ENCODE measurements at regions not wholly inside any gene's neighbourhood (a gene's known extent, or its start where the extent isn't known, plus 50 kb on each side); places are given as distances from the start of the nearest gene placed in this dataset.
"Not testable (repeated sequence)": the region's sequence is repeated elsewhere in the genome, so short reads cannot be mapped to it uniquely, and the experiment has no call there.

GRCh38 chr14:106335110-106335429, 808.7 kb downstream of the TMEM121 start:
- H3K4me3 Mint-ChIP-seq; H3K9me3 Mint-ChIP-seq; CTCF ChIA-PET; DNase-seq; H3K27ac Mint-ChIP-seq; H3K36me3 Mint-ChIP-seq (ENCODE audit: low read depth); POLR2A ChIA-PET; H3K27me3 Mint-ChIP-seq; H3K4me1 Mint-ChIP-seq: not testable (repeated sequence)

DNA sequence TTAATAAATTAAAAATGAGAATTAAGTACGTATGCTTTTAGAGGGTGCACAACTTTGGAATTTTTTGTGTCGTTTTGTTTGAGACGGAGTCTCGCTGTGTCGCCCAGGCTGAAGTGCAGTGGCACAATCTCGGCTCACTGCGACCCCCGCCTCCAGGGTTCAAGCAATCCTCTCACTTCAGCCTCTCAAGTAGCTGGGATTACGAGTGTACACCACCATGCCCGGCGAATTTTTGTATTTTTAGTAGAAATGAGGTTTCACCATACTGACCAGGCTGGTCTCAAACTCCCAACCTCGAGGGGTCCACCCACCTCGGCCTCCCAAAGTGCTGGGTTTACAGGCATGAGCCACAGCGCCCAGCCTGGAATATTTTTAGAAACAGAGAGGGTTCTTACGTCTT, 812.4 kb downstream of the TMEM121 start:
- POLR2A ChIA-PET, H3K27ac Mint-ChIP-seq, H3K27me3 Mint-ChIP-seq: not testable (repeated sequence)

GRCh38 chr14:106340658-106341057, 814.3 kb downstream of the TMEM121 start:
- POLR2A ChIA-PET; H3K4me1 Mint-ChIP-seq; H3K9me3 Mint-ChIP-seq; H3K27ac Mint-ChIP-seq; DNase-seq; H3K4me3 Mint-ChIP-seq; CTCF ChIA-PET; H3K27me3 Mint-ChIP-seq; H3K36me3 Mint-ChIP-seq (ENCODE audit: low read depth): not testable (repeated sequence)

More for the DNA sequence above, 812.4 kb downstream of the TMEM121 start:
- H3K4me3 Mint-ChIP-seq; CTCF ChIA-PET; H3K4me1 Mint-ChIP-seq; DNase-seq; H3K36me3 Mint-ChIP-seq (ENCODE audit: low read depth); H3K9me3 Mint-ChIP-seq: not testable (repeated sequence)

- H3K27me3 Mint-ChIP-seq; POLR2A ChIA-PET; H3K27ac Mint-ChIP-seq; H3K9me3 Mint-ChIP-seq; CTCF ChIA-PET; H3K4me1 Mint-ChIP-seq; H3K36me3 Mint-ChIP-seq (ENCODE audit: low read depth); DNase-seq; H3K4me3 Mint-ChIP-seq: not testable (repeated sequence)
These were observed 814.8 kb downstream of the TMEM121 start for GRCh38 chr14:106341161-106341560.

GRCh38 chr14:106343626-106344025, 817.2 kb downstream of the TMEM121 start:
- no peak overlapping the region for H3K27ac Mint-ChIP-seq
- POLR2A ChIA-PET: no interaction called here
- CTCF ChIA-PET: no interaction called here

GRCh38 chr14:106344065-106344614, 817.8 kb downstream of the TMEM121 start:
- H3K27me3 Mint-ChIP-seq: peaks cover 16% of the 10 kb centered on the region
- DNase-seq; POLR2A ChIA-PET; H3K9me3 Mint-ChIP-seq; H3K27ac Mint-ChIP-seq; H3K4me3 Mint-ChIP-seq; CTCF ChIA-PET; H3K36me3 Mint-ChIP-seq (ENCODE audit: low read depth); H3K4me1 Mint-ChIP-seq: not testable (repeated sequence)

More at GRCh38 chr14:106343626-106344025, 817.2 kb downstream of the TMEM121 start:
- H3K4me3 Mint-ChIP-seq: no peak overlapping the region
- H3K27me3 Mint-ChIP-seq: peaks cover 16% of the 10 kb centered on the region
- H3K36me3 Mint-ChIP-seq (ENCODE audit: low read depth): no peaks in the 10 kb centered on the region
- H3K9me3 Mint-ChIP-seq: no peaks in the 10 kb centered on the region
- H3K4me1 Mint-ChIP-seq: no peaks in the 10 kb centered on the region
- no peak for DNase-seq

DNA sequence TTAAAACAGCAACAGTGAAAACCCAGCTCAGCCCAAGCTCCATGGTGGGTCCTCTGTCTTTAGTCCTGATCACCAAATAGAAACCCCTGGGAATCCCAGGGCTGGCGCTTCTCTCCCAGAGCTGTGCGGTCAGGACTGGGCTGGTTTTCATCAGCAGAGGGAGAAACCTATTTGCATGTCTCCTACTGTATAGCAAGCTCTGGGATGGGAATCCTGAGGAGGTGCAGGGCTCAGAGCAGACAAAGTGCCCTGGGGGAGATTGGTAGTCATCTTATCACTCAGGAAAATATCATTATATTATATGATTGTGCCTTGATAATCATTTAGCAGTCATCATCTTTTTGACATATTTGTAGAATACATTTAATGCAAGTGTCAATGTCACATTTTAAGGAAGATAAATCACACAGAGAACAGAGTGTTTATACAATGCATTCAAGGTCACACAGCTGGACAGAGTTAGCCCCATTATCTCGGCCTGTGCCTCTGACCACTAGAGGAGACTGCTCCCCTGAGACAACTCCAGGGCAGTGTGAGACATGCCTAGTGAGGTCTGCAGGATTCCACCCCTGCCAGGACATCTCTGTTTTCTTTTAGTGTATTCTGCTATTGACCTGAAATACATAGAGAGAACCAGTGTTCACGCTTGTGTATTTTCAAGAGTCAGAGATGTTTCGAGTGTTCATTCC, 818.6 kb downstream of the TMEM121 start:
- H3K27ac Mint-ChIP-seq; H3K4me3 Mint-ChIP-seq; H3K36me3 Mint-ChIP-seq (ENCODE audit: low read depth); DNase-seq; POLR2A ChIA-PET; H3K9me3 Mint-ChIP-seq; CTCF ChIA-PET; H3K4me1 Mint-ChIP-seq: not testable (repeated sequence)
- peaks cover 15% of the 10 kb centered on the region for H3K27me3 Mint-ChIP-seq

- H3K27ac Mint-ChIP-seq: no peak overlapping the region
- H3K9me3 Mint-ChIP-seq: no peaks in the 10 kb centered on the region
- H3K27me3 Mint-ChIP-seq: peaks cover 9% of the 10 kb centered on the region
- peaks cover 1% of the 10 kb centered on the region for H3K4me1 Mint-ChIP-seq
- no peak overlapping the region for H3K4me3 Mint-ChIP-seq
- ChIA-PET CTCF (no interaction called here), POLR2A (no interaction called here)
- no peak for DNase-seq
- H3K36me3 Mint-ChIP-seq (ENCODE audit: low read depth): no peaks in the 10 kb centered on the region
These were observed 819.7 kb downstream of the TMEM121 start for GRCh38 chr14:106346084-106346483.

- POLR2A ChIA-PET: no interaction called here
- no peaks in the 10 kb centered on the region for H3K9me3 Mint-ChIP-seq
- H3K36me3 Mint-ChIP-seq (ENCODE audit: low read depth): no peaks in the 10 kb centered on the region
- H3K4me3 Mint-ChIP-seq: no peak overlapping the region
- no peak overlapping the region for H3K27ac Mint-ChIP-seq
- CTCF ChIA-PET: interaction anchor here (1.0 to 1.4 kb wide), 2 partner anchors 28 to 32 kb away, joined by 3 to 4 read pairs; no protein-coding TSS in a partner anchor
- H3K4me1 Mint-ChIP-seq: peaks cover 1% of the 10 kb centered on the region
- H3K27me3 Mint-ChIP-seq: peaks cover 9% of the 10 kb centered on the region
- no peak for DNase-seq
These were observed 820.3 kb downstream of the TMEM121 start for GRCh38 chr14:106346534-106347290.

GRCh38 chr14:106347291-106347778, 821.0 kb downstream of the TMEM121 start:
- CTCF ChIA-PET: interaction anchor here (1.0 to 1.4 kb wide), 2 partner anchors 29 to 33 kb away, joined by 3 to 4 read pairs; no protein-coding TSS in a partner anchor

GRCh38 chr14:106347890-106348755, 821.7 kb downstream of the TMEM121 start:
- ChIA-PET POLR2A (no interaction called here), CTCF (interaction anchor here (1.4 kb wide), 1 partner anchor 29 kb away, joined by 4 read pairs; no protein-coding TSS in a partner anchor)
- Mint-ChIP-seq H3K27me3 (peaks cover 9% of the 10 kb centered on the region), H3K36me3 (ENCODE audit: low read depth) (no peaks in the 10 kb centered on the region), H3K4me1 (peaks cover 1% of the 10 kb centered on the region), H3K4me3 (no peak overlapping the region), H3K27ac (no peak overlapping the region), H3K9me3 (no peaks in the 10 kb centered on the region)
- no peak for DNase-seq

More at GRCh38 chr14:106347291-106347778, 821.0 kb downstream of the TMEM121 start:
- no peak overlapping the region for H3K27ac Mint-ChIP-seq
- H3K4me1 Mint-ChIP-seq: peaks cover 1% of the 10 kb centered on the region
- H3K36me3 Mint-ChIP-seq (ENCODE audit: low read depth): no peaks in the 10 kb centered on the region
- no peaks in the 10 kb centered on the region for H3K9me3 Mint-ChIP-seq
- POLR2A ChIA-PET: no interaction called here
- peaks cover 9% of the 10 kb centered on the region for H3K27me3 Mint-ChIP-seq
- no peak for DNase-seq
- no peak overlapping the region for H3K4me3 Mint-ChIP-seq

DNA sequence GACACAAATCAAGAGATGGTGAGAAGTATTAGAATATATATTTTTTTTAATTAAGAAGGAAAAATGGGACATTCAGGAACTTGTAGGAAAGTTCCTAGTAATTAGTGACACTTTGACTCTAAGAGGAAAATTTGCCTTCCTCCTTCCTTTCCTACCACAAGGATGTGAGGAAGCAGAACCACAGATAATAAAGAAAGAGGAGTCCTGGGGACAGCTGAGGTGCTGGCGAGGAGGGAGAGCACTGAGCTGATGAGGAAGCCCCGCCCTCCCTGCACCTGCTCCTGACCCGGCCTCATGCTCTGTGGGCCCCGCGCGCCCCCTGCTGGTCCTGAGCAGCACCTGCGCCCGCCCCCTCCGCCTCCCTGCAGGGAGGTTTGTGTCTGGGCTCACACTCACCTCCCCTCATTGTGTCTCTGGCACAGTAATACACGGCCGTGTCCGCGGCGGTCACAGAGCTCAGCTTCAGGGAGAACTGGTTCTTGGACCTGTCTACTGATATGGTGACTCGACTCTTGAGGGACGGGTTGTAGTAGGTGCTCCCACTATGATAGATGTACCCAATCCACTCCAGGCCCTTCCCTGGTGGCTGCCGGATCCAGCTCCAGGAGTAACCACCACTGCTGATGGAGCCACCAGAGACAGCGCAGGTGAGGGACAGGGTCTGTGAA, 822.6 kb downstream of the TMEM121 start:
- H3K27ac Mint-ChIP-seq; H3K4me1 Mint-ChIP-seq; CTCF ChIA-PET; H3K27me3 Mint-ChIP-seq; POLR2A ChIA-PET; H3K36me3 Mint-ChIP-seq (ENCODE audit: low read depth); H3K4me3 Mint-ChIP-seq; H3K9me3 Mint-ChIP-seq: not testable (repeated sequence)
- peak; percentile 83 for DNase-seq
